Right lobe of liver (tissue), 4 donors: ENCODE measurements at regions not wholly inside any gene's neighbourhood (a gene's known extent, or its start where the extent isn't known, plus 50 kb on each side); places are given as distances from the start of the nearest gene placed in this dataset.

ENCODE experiments used
- POLR2A ChIP-seq: fragments of 450-650 bp; IDR thresholded peaks from one replicate; pipeline ENCODE4 v1.6.1; 2017; ENCODE audit warnings: antibody characterized with exemption, mild to moderate bottlenecking
- TF ChIP-seq, protein P1 (sequence below), 4 donors: fragments of 200-600 bp in 3 of 4; fragments of 450-650 bp in 1 of 4; IDR thresholded peaks; one replicate each; pipeline versions ENCODE4 v1.5.1 to v1.8.0; 2016 to 2022; ENCODE audit warnings: antibody characterized with exemption in 4 of 4, mild to moderate bottlenecking in 2 of 4
- donor health status: DM: no; HTN: no; CAD: no.
- donor health status: DM: no; HTN: no; CAD: no.
- donor health status: DM: no; HTN: yes; CAD: no.

DNA sequence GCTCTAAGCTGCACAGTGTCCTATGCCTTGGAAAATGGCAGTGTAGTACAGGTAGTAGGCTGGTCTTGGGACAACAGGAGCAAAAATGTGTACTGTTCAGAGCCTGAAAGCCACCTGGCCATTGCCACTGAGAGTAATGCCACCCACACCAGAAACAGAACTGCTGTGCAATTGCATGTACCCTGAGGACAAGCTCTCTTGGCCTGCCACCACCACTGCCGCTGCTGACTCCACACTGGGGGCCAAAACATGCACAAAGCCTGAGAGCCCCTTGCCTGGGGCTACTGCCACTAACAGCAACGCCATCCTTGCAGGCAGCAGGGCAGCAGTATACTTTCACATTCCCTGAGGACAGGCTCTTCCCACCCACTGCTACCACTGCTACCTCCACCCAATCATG lies 251.9 kb upstream of the CDH12 start:
- TF ChIP-seq, protein P1, sequence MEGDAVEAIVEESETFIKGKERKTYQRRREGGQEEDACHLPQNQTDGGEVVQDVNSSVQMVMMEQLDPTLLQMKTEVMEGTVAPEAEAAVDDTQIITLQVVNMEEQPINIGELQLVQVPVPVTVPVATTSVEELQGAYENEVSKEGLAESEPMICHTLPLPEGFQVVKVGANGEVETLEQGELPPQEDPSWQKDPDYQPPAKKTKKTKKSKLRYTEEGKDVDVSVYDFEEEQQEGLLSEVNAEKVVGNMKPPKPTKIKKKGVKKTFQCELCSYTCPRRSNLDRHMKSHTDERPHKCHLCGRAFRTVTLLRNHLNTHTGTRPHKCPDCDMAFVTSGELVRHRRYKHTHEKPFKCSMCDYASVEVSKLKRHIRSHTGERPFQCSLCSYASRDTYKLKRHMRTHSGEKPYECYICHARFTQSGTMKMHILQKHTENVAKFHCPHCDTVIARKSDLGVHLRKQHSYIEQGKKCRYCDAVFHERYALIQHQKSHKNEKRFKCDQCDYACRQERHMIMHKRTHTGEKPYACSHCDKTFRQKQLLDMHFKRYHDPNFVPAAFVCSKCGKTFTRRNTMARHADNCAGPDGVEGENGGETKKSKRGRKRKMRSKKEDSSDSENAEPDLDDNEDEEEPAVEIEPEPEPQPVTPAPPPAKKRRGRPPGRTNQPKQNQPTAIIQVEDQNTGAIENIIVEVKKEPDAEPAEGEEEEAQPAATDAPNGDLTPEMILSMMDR (IDR thresholded peaks at IDR 0.05): no peak
- no peak for TF ChIP-seq POLR2A
